ENCODE measurements at regions not wholly inside any gene's neighbourhood (a gene's known extent, or its start where the extent isn't known, plus 50 kb on each side); places are given as distances from the start of the nearest gene placed in this dataset.

DNA sequence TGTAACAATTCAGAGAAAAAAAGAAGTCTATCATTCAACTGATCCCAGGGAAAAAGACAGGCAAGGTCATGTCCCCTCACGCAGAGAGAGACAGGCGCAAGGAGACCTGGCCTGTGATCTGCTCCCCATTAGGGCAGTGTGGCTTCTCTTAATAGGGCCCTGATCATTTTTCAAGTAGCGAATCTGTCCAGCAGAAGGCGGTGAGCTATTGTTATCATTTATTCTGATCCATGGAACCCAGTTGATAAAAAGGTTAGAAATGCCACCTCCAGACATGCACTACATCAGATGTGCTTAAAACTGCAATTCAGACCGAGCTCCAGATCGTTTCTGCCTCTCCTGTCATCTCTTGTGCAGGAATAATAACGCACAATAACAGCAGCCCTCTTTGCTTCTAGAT is 1025.6 kb upstream of the PIK3C3 start:
- no peak for DNase-seq

DNA sequence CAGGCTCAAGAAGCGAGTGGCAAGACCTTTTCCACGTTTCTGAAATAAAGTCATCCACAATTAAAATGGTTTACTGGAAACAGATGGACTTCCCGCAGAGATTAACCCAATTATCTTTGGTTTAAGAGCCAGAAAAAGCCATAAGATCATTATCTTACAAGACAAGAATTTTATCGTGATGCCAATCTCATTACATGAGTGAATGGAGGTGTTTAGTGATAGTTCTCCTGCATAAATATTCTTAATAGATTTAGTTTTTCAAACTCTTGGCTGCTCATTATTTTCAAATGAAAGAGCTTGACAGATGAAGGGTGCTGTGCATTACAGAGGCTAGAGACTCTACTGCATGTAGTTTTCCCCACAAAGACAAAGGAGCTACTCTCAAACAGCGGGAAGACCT is 1028.4 kb upstream of the PIK3C3 start:
- no peak for DNase-seq

DNA sequence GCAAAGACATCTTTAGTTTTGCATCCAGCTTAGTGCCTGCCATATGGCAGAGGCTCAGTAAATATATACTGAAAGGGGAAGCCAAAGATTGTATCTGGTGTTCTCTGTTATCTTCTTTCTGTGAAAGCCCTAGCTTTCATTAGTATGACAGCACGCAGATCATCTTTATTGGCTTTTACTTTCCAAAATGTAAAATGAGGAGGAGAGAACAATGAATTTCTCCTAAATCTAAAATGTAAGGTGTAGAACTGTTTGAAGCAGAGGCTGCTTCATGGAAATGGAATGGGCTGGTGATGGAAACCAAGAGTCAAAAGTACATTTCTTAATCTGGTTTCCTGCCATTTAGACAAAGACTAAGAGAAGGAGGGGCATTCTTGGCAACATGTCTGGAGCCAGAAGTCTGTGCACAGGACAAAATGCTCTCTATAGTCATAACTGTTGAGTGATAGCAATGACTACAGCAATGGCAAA is 1029.9 kb upstream of the PIK3C3 start:
- no peak for DNase-seq

DNA sequence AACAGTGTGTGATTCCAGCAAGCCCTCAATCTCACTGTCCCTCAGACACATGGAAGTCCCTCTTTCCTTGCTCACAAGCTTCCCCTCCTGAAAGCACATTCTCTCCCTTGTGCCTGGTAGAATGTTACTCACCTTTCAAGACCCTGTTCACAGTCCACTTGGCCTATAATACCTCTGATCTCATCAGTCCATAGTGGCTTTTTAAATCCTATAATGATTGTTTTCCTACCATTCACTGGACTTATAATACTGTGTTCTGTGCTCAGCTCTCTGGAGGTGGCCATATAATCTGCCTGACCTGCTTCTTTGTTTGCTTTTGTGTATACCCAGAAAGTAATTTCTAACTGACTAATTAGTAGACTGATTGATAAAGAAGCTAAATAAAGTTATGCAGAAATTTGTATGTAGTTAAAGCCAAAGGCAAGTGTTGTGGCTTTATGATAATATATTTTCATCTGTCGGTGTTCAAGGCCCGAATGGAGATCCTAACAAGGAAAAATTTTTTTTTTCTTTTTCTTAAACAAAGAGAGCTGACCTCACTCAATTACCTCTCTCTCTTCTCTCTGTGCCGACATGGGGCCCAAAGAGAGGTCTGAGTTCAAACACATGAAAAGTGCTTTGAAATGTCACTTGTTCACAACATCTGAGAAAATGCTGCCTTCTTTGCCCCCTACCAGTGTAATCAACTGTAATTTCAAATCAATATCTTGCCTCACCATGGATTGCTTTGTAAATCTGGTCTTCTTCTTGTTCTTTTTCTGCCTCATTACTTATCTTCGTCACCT is 1033.0 kb upstream of the PIK3C3 start:
- no peak for DNase-seq

DNA sequence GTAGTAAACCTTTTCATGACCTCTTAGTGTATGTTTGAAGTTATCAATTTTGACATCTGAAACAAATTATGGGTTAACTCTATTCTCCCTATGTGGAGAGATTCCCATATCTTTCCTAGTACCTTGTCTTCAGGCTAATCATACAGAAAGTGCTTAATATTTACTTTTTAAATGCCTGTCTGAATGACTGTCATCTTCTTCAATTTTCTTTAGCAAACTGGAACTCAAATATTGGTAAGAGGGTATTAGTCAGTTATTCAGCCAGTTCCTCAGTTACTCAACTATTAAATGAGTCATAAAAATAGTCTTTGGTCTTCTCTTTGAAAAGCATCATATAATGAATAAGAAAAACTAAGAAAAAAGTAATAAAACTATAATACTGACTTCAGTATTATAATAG is 1038.0 kb upstream of the PIK3C3 start:
- no peak for DNase-seq

DNA sequence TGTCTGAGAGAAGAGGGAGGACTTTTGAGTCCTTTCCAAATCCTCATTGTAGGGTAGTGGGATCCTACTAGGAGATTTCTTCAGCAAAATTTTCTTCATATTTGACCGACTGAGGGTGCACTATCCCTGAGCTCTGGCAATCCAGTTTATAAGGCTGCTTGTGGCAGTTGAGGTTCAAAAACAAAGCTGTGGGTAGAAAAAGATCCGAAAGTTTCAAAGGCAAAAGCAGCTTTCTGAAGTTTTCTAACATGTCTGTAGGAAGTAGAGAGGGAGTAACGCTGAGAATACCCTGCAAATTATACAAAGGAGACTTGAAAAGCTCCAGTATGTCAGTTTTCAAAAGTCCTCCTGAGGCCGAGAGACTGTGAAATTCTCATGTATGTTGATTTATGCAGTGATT is 1039.3 kb upstream of the PIK3C3 start:
- no peak for DNase-seq

DNA sequence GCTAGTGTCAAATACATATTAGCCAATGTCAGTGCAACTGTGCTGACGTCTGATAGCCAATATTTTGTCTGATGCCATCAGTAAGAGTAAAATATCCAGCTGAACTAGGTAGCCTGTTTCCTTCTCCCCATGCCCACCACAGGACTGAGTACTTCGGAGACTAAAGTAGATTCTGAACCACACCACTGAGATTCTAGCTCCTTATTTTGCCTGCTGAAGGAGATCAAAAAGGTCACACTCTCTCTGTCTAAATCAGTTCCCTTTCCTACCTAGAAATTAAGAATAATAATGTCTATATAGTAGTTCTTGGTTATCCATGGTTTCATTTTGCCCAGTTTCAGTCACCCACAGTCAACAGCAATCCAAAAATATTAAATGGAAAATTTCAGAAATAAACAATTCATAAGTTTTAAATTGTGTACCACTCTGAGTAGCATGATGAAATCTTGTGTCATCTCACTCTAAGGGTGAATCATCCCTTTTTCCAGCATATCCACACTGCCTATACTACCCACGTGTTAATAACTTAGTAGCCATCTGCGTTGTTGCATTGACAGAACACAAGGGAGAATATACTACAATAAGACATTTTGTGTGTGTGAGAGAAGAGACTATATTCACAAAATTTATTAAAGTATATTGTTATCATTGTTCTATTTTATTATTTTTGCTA is 1043.3 kb upstream of the PIK3C3 start:
- no peak for DNase-seq

DNA sequence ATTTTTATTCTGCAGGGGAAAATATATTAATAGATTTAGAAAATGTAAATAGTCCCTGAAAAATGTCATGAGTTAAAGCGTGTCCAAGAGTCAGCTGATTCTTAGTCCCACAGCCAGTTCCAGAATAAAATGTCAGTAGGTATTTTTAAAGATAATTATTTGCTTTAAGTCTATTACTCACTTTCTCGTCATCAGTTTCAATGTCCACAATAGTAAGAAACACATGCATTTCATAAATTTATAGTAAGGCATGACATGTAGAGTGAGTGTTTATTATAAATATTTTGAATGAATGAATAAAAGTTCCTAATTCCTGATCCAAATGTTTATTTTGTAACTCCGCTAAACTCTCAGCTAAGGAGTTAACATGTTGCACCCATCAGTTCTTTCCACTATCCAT is 1044.0 kb upstream of the PIK3C3 start:
- no peak for DNase-seq

DNA sequence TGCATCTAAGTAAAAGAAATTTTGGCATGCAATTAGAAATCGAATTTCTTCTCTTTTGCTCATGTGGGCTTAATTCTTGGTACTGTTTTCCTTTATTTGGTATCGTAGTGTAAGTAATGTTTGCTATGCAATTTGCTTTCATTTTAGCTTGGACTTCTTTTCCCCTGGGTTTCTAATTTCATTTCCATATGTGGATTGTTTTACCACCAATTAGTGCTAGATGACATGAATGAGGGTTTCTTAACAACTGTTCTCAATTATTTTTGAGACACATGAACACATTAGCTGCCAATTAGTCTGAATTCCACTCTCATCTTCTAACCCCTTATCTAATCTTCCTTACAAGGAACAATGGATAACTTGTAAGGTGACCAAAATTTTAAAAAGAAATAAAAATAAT is 1047.2 kb upstream of the PIK3C3 start:
- DNase-seq, result peak; percentile 85

DNA sequence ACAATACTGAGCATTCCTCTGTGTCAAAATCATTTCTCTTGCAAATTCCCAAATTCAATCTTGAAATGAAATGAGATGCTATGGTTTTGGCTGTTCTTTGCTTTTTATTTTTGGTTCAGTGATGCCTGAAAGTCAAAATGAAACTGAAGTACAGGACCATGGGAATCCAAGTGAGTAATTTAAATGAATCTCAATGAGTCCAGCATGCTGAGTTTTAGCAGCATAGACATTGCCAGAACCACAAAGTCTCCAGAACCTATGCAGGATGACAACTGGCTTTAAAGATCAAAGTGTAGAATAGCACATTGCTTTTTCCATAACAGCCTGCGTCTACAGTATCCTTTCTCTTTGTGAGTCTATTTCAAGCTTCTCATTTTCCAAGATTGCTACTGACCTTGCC is 1050.7 kb upstream of the PIK3C3 start:
- DNase-seq, result no peak

DNA sequence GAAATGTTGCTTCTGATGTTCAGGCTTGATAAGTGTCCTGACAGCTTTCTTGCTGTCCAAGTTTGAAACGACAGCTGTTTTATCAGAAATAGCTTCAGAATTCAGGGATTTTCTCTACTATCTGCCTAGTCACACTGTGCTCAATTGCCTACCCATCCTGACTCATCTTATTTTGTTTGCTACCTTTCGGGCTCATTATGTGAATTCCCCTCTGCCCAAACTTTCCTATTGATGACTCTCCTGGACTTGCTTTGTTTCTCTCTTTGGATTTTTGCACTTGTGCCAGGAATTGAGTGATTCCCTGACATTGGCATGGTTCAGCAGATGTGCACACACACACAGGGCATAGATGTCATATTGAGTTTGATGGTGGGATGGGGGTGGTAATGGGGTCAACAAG is 1052.6 kb upstream of the PIK3C3 start:
- no peak for DNase-seq

DNA sequence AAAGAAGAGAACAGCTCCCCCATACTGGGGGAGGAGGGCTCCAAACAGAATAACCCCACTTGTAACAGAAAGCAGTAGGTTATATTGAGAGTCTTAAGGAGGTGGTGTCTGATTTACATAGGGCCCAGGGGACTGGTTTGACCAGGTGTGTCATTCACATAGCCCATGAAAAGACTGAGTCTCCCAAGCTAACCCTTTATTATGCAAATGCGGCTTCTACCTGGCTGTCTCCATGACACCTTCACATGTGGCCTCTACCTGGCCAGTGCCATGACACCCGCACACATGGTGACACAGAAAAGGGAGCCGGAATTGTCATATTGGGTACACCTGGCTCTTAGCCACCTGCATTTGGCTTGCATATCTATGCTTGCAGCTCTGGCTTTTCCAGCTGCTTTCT is 1057.2 kb upstream of the PIK3C3 start:
- DNase-seq, result no peak

DNA sequence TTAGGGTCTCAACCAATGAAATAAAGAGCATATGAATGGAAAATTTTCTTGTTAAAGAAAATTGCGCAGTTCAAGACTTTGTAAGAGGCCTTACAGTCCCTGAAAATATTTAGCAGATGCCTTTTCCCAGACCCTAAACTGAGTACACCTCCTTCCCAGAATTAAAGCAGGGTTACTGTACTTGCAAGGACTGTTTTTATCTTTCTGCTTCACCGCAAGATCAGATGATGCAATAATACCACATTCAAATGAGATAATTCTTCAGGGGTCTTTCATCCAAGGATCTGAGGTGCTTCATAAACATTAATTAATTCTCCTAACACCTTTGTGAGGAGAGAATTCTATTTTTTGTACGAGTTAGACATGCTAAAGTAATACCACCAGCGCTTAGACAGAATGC is 1071.8 kb upstream of the PIK3C3 start:
- no peak for DNase-seq

DNA sequence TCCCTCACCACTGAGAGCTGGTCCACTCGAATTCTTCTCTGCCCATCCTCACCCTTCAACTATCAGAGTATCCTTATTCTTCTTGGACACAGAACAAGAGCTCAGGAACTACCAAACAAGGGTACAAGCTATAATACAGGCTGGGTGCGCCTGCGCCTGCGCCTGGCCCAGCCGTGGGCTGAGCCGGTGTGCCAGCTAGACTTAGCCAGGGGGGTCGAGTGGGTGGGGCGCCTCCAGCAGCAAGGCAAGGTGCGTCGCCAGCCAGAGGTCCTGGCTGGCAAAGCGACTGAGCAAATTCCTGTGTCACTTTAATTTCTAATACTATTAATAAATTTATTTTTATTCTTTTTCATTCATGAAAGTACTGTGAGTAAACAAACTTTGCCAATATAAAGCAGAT is 1072.6 kb upstream of the PIK3C3 start:
- no peak for DNase-seq

DNA sequence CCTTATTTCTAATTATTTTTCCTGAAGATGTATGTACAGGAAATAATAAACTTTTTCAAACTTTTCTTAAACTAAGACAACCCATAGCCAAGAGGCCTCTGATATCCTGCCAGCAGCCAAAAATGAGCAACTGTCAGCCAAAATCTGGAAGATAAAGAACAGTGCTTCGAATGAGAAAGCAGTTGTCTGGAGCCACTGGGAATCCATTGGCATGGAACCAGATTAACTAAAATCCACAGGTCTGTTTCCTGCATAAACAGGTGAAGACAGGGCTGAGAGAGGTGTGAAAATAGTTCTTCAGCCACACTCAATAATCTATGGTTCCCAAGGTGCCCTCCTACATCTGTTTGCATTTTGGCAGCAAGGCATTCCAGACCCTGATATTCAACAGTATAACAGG is 1076.7 kb upstream of the PIK3C3 start:
- DNase-seq, result no peak

DNA sequence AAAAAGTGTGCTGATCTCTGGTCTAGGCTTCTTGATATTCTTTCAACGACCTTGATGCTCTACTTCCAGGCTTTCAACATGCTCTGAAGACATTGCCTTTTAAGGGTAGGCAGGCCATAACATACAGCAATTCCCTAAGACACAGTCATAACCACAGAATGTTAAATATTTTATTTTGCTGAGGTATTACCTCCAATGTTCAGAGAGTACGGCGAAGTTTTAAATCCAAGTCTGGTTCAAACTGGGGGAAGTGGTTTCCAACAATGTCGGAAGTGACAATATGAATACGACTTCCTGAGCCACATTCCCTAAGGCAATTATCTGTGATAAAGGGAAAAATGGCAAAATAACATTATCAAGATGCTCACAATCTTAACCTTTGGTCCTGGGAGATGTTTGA is 1077.9 kb upstream of the PIK3C3 start:
- no peak for DNase-seq

DNA sequence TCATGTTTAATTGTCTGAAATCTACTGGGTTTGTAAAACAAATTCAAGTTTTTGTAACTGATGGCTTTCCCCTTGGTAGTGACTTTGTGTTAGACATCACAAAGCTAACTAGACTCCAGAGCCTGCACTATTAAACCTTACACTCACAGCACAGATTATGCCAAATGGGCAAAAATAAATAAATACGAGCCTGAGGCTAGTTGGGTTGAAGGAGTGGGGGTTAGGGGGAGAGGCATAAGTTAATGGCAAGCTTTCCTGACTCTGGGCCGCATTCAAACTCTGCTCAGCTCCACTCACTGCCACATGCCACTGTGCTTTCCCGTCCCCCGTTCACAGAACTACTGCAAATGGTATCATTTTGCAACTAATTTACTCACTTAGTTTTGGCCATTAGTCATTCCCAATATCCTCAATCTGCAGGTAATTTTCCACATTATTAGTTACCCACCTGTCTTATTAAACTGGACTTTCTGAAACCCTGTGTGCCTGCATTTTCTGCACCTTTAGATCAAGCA is 1079.9 kb upstream of the PIK3C3 start:
- no peak for DNase-seq

DNA sequence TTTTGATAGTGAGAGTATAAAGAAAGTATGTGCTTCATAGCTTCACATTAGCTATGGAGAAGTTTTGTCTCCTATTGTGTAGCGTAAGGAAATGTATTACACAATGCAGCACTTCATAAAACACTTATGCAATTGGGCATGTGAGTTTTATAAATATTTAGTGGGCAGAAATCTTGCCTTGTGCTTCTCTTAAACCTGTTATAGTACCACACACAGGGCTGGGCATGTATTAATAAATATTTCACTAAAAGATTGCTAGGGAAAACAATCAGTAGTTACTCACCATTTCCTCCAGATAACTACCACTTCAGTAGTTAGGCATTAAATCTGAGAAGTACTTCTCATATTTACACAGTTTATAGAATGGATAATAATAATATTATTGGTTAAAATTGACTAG is 1080.8 kb upstream of the PIK3C3 start:
- DNase-seq, result no peak

DNA sequence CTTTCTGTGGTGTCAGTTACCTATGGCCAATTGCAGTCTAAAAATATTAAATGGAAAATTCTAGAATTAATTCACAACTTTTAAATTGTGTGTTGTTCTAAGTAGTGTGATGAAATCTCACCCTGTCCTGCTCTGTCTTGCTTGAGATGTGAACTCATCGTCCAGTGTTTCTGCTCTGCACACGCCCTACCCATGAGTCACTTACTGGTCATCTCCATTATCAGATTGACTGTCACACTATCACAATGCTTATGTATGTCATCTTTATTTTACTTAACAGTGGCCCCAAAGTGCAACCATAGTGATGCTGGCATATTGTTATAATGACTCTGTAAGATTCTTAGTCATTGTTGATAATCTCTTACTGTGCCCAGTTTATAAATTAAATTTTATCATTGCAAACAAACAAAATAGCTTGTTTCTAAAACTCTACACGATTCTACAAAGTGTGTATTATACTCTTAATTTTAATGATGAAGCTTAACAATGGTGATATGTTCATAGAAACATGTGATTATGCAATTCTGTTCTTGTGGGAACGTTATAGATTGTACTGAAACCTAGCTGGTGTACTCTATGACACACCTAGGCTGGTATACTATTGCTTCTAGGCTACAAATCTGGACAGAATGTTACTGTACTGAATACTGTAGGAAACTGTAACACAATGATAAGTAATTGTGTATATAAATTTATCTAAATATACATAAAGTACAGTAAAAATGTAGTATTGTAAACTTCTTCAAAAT is 1086.8 kb upstream of the PIK3C3 start:
- DNase-seq, result no peak

DNA sequence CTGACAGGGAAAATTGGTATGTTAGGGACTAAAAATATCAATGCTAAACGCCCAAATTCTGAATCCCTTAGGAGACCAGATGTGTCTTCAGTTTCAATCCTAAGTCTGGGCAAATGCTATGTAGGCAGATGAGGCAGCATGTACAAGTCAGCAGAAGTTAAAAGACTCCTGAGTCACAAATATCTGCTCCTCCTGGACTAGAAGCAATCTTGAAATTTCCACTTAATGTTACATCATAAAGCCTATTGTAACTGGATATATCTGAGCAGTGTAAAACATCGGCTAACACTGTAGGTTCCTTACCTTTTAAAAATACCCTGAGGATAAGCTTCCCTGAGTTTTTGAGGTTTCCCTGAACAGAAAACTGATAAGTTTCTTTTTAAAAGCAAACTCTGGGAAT is 1087.6 kb upstream of the PIK3C3 start:
- no peak for DNase-seq

DNA sequence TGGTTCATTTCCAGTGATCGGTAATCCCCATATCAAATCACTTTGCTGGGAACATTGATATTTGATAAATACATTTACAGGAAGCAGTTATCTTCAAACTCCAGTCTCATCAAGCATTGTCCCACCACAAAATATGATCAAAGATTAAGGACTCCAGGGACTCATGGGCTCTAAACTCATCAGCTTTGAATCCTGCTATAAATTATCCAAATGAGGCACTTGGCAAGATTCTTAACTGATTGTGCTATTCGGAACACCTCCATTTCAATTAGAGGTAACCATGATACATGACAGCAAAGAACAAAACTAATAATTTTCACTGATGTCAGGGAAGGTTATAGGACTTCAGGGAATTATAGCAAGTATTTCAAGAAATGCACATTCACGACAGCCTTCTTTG is 1088.1 kb upstream of the PIK3C3 start:
- DNase-seq, result no peak

DNA sequence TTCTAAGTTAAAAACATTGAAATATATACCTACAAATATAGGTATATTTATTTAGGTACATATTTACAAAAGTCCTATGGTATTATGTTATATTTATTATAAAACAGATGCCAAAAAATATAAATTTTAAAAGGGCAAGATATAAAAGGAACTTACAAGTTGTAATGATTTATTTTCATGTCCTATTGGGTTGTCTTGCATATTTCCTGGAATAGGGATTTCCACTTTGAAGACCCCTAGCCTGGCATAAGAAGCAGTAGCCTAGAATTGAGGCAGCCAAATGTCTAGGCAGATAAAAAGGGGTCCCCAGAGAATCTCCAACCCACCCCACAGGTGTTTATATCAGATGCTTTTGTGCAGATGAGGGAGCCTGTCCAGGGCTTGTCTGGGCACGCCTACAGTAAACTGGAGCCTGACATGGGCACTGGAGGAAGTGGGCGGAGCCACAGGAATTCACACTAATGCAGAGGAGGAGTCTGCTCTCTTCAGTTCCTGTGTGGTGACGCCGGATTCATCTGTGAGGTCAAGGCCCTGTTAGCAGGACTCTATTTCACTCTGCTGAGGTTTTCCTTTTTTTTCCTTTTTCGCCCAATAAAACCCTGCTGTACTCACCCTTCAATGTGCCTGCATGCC is 1088.9 kb upstream of the PIK3C3 start:
- peak; percentile 67 for DNase-seq

DNA sequence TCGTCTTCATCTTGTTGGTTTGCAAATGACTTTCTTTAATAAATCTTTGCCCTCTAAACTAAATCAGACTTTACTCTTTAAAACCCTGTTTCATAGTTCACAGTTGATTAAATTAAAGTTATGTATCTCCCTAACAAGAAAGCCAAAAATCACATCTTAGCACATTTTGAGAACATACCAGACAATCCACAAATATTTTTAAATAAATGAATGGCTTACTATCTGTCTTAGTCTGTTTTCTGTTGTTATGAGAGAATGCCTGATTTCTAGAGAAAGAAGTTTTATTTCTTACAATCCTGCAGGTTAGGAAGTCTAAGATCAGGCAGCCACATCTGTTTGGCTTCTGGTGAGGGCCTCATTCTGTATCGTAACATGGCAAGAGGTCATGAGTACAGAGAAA is 1090.2 kb upstream of the PIK3C3 start:
- DNase-seq, result no peak
